ENCODE measurements at regions not wholly inside any gene's neighbourhood (a gene's known extent, or its start where the extent isn't known, plus 50 kb on each side); places are given as distances from the start of the nearest gene placed in this dataset.

DNA sequence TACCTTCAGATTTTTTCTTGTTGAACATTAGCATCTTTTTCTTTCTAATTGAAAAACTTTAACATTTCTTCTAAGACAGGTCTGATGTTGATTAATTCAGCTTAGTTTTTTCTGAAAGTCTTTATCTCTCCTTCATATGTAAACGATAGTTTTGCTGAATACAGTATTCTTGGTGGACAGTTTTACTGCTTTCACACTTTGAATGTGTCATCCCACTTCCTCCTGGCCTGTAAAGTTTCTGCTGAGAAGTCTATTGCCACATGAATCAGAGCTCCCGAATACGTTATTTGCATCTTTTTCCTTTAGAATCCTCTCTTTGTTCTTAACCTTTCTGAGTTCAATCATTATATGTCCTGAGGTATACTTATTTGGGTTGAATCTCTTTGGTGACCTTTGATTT is 344.2 kb downstream of the OLFM3 start:
- Mint-ChIP-seq H3K4me1 (ENCODE audit: low read depth, unreplicated experiment) (no peaks in the 10 kb centered on the region), H3K9me3 (ENCODE audit: unreplicated experiment) (peaks cover 4% of the 10 kb centered on the region), H3K27me3 (ENCODE audit: unreplicated experiment) (no peaks in the 10 kb centered on the region), H3K4me3 (ENCODE audit: unreplicated experiment) (no peak overlapping the region), H3K36me3 (ENCODE audit: unreplicated experiment) (no peaks in the 10 kb centered on the region), H3K27ac (ENCODE audit: unreplicated experiment) (no peak overlapping the region)
- no peak for DNase-seq
- TF ChIP-seq, protein P1, sequence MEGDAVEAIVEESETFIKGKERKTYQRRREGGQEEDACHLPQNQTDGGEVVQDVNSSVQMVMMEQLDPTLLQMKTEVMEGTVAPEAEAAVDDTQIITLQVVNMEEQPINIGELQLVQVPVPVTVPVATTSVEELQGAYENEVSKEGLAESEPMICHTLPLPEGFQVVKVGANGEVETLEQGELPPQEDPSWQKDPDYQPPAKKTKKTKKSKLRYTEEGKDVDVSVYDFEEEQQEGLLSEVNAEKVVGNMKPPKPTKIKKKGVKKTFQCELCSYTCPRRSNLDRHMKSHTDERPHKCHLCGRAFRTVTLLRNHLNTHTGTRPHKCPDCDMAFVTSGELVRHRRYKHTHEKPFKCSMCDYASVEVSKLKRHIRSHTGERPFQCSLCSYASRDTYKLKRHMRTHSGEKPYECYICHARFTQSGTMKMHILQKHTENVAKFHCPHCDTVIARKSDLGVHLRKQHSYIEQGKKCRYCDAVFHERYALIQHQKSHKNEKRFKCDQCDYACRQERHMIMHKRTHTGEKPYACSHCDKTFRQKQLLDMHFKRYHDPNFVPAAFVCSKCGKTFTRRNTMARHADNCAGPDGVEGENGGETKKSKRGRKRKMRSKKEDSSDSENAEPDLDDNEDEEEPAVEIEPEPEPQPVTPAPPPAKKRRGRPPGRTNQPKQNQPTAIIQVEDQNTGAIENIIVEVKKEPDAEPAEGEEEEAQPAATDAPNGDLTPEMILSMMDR (IDR thresholded peaks at IDR 0.05; ENCODE audit: partially characterized antibody, unreplicated experiment) = no peak

DNA sequence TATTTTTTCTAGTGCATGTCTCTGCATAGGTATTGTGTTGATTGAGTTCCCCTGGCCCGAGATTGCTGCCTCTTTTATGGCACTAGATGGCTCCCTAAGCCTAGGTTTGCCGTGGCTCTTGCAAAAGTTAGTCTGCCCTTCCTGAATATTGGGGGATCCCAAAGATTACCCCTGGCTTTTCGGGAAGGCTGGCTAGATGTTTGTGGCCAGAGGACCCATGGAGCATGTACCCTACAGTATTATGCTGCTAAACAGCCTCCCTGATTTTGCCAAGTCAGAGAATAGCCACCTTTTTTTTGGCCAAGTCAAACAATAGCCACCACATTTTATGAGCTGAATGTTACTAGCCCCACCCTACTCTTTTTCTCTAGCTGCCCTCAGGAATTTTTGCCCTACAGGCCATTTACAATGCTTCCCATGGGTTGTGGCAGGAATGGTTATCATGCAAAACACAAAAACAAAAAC is 343.2 kb downstream of the OLFM3 start:
- DNase-seq = peak; percentile 25
- Mint-ChIP-seq H3K4me3 (ENCODE audit: unreplicated experiment) (no peak overlapping the region), H3K27me3 (ENCODE audit: unreplicated experiment) (no peaks in the 10 kb centered on the region), H3K4me1 (ENCODE audit: low read depth, unreplicated experiment) (no peaks in the 10 kb centered on the region), H3K27ac (ENCODE audit: unreplicated experiment) (no peak overlapping the region), H3K9me3 (ENCODE audit: unreplicated experiment) (peaks cover 4% of the 10 kb centered on the region), H3K36me3 (ENCODE audit: unreplicated experiment) (no peaks in the 10 kb centered on the region)
- TF ChIP-seq, protein P1 (IDR thresholded peaks at IDR 0.05; ENCODE audit: partially characterized antibody, unreplicated experiment) = no peak

DNA sequence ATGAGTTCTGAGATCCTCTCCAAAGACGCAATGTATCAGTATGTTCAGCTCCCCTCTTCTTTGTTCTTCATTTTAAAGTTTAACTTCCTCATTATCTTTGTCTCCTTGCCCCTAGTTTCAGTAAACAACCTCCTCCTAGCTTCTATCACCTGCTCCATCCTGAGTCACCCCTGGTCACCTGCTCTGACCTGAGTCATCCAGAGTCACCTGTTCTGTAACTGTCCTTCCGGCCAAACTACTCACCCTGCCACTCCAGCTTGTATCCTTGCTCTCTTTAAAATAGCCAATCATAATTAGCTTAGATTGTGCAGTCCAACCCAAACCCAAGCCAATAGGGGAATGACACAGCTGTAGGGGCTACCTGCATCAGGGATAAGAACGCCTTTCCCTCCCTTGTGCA is 332.0 kb downstream of the OLFM3 start:
- H3K36me3 Mint-ChIP-seq (ENCODE audit: unreplicated experiment) = peaks cover 8% of the 10 kb centered on the region
- no peak overlapping the region for H3K27ac Mint-ChIP-seq (ENCODE audit: unreplicated experiment)
- H3K4me1 Mint-ChIP-seq (ENCODE audit: low read depth, unreplicated experiment) = no peaks in the 10 kb centered on the region
- H3K4me3 Mint-ChIP-seq (ENCODE audit: unreplicated experiment) = no peak overlapping the region
- no peak for DNase-seq
- H3K9me3 Mint-ChIP-seq (ENCODE audit: unreplicated experiment) = peaks cover 7% of the 10 kb centered on the region
- H3K27me3 Mint-ChIP-seq (ENCODE audit: unreplicated experiment) = no peaks in the 10 kb centered on the region
- TF ChIP-seq, protein P1 (IDR thresholded peaks at IDR 0.05; ENCODE audit: partially characterized antibody, unreplicated experiment) = no peak

DNA sequence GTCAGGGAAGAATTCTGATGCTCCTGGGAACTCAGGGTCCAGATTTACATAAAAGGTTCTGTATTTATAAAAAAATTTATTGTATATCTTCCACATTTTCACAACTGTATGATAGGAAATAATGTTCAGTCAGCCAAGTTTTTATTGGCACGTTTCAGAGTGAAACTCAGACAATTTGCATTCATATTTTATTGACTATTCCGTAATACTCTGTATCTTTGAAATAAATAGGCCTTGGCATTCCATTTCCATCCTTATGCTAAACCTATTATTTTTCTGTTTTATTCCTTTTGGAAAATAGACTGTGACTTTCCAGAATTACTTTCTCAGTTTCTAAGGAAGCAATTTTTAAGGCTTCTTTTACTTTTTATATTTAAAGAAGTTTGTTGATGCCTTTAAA is 329.0 kb downstream of the OLFM3 start:
- no peak for DNase-seq
- TF ChIP-seq, protein P1 (IDR thresholded peaks at IDR 0.05; ENCODE audit: partially characterized antibody, unreplicated experiment) = no peak
- Mint-ChIP-seq H3K4me3 (ENCODE audit: unreplicated experiment) (no peak overlapping the region), H3K36me3 (ENCODE audit: unreplicated experiment) (peaks cover 8% of the 10 kb centered on the region), H3K27ac (ENCODE audit: unreplicated experiment) (no peak overlapping the region), H3K27me3 (ENCODE audit: unreplicated experiment) (no peaks in the 10 kb centered on the region), H3K4me1 (ENCODE audit: low read depth, unreplicated experiment) (no peaks in the 10 kb centered on the region), H3K9me3 (ENCODE audit: unreplicated experiment) (peaks cover 3% of the 10 kb centered on the region)

DNA sequence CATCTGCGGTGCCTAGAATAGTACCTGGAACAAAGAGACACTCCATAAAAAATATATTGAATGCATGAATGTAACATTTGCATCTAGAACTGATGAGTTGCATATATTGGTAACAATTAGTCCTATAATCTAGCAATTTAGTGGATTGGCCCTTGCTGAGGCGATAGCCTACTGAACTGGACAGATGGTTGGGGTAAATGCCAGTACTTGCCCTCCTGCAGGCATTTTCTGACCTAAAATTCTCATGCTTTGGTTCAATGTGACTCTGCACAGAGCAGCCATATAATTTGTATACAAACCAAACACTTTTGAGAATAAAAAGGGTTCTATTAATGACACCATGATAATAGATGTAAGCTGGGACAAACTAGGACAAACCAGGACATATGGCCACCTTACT is 313.6 kb downstream of the OLFM3 start:
- no peak for DNase-seq
- Mint-ChIP-seq H3K9me3 (ENCODE audit: unreplicated experiment) (peaks cover 3% of the 10 kb centered on the region), H3K4me1 (ENCODE audit: low read depth, unreplicated experiment) (peaks cover 16% of the 10 kb centered on the region), H3K27me3 (ENCODE audit: unreplicated experiment) (peaks cover 2% of the 10 kb centered on the region), H3K36me3 (ENCODE audit: unreplicated experiment) (no peaks in the 10 kb centered on the region), H3K27ac (ENCODE audit: unreplicated experiment) (peak overlapping the region; percentile 1), H3K4me3 (ENCODE audit: unreplicated experiment) (no peak overlapping the region)
- TF ChIP-seq, protein P1 (IDR thresholded peaks at IDR 0.05; ENCODE audit: partially characterized antibody, unreplicated experiment) = no peak

Measured in glutamatergic neuron (in vitro differentiated cells).